OCI-LY7 (cell line): ENCODE measurements at regions not wholly inside any gene's neighbourhood (a gene's known extent, or its start where the extent isn't known, plus 50 kb on each side); places are given as distances from the start of the nearest gene placed in this dataset.

Experiments
- BruUV-seq: library from RNA; stranded (reverse); fragments of 400-500 nt; replicated peaks from 2 replicates; lab custom pipeline; 2021; lab: Mats Ljungman, UMichigan
- CTCF ChIA-PET: fragments of 300-600 bp; sonication (Branson Sonifier 250); formaldehyde crosslinking; loops from one replicate; lab custom pipeline; 2022; ENCODE audit warnings: antibody characterized with exemption; ENCODE audit not compliant: unreplicated experiment; lab: Charles Lee
- POLR2A ChIA-PET: fragments of 300-600 bp; sonication (Branson Sonifier 250); formaldehyde crosslinking; loops from one replicate; lab custom pipeline; 2022; ENCODE audit warnings: antibody characterized with exemption; lab: Charles Lee
- DNase-seq: peaks from one replicate; pipeline ENCODE4 v3.0.0-alpha.2; 2015; ENCODE audit warnings: low spot score
- H2AFZ ChIP-seq: fragments of 200-600 bp; sonication (generic), shearing (Covaris generic); 2 replicates; pipeline ENCODE4 v1.6.1; 2014; ENCODE audit warnings: mild to moderate bottlenecking, antibody characterized with exemption, low read length, moderate library complexity
- H3K27ac ChIP-seq: fragments of 200-600 bp; sonication (generic); 2 replicates; pipeline ENCODE4 v1.5.1; 2014; ENCODE audit warnings: mixed run types, low read depth, mild to moderate bottlenecking, moderate library complexity, low read length, inconsistent platforms; ENCODE audit not compliant: poor library complexity, severe bottlenecking
- H3K36me3 ChIP-seq: fragments of 200-600 bp; sonication (generic); 2 replicates; pipeline ENCODE4 v1.6.1; 2014; ENCODE audit warnings: mild to moderate bottlenecking, antibody characterized with exemption, low read length, moderate library complexity, mixed read lengths; ENCODE audit not compliant: insufficient read depth
- H3K4me1 ChIP-seq: fragments of 200-600 bp; sonication (generic); 2 replicates; pipeline ENCODE4 v1.5.1; 2014; ENCODE audit warnings: mild to moderate bottlenecking, low read length; ENCODE audit not compliant: insufficient read depth, poor library complexity, severe bottlenecking
- H3K4me2 ChIP-seq: fragments of 200-600 bp; sonication (generic); 2 replicates; pipeline ENCODE4 v1.6.1; 2014; ENCODE audit warnings: mild to moderate bottlenecking, low read length
- H3K4me3 ChIP-seq: fragments of 200-600 bp; sonication (generic); 2 replicates; pipeline ENCODE4 v1.5.1; 2014; ENCODE audit warnings: mild to moderate bottlenecking, low read depth, low read length; ENCODE audit not compliant: poor library complexity, severe bottlenecking
- H3K79me2 ChIP-seq: fragments of 200-600 bp; sonication (generic); 2 replicates; pipeline ENCODE4 v1.6.1; 2016; ENCODE audit warnings: low read depth, mild to moderate bottlenecking, low read length, moderate library complexity, mixed read lengths; ENCODE audit not compliant: insufficient read depth
- H3K9me2 ChIP-seq: fragments of 200-600 bp; sonication (generic); 2 replicates; pipeline ENCODE4 v1.6.1; 2016; ENCODE audit warnings: mild to moderate bottlenecking, low read length, mixed read lengths; ENCODE audit not compliant: insufficient read depth
- H3K9me3 ChIP-seq: fragments of 200-600 bp; sonication (generic); 2 replicates; pipeline ENCODE4 v1.6.1; 2014; ENCODE audit warnings: mild to moderate bottlenecking, mixed run types, low read length, mixed read lengths
- H4K20me1 ChIP-seq: fragments of 200-600 bp; sonication (generic); 2 replicates; pipeline ENCODE4 v1.6.1; 2014; ENCODE audit warnings: mild to moderate bottlenecking, antibody characterized with exemption, low read length, moderate library complexity, mixed read lengths; ENCODE audit not compliant: insufficient read depth
- CTCF ChIP-seq: fragments of 200-600 bp; sonication (generic); conservative IDR thresholded peaks from 2 replicates; pipeline ENCODE4 v1.5.1; 2014; ENCODE audit warnings: mild to moderate bottlenecking, antibody characterized with exemption, low read length, moderate library complexity, mixed read lengths
- EZH2phosphoT487 ChIP-seq: fragments of 200-600 bp; sonication (generic); IDR thresholded peaks from 2 replicates; pipeline ENCODE4 v1.6.1; 2018; ENCODE audit warnings: low read depth, borderline replicate concordance, mild to moderate bottlenecking, mixed run types, antibody characterized with exemption, low read length, moderate library complexity, mixed read lengths
- intact Hi-C: fragments of 100-400 bp; cut with micrococcal nuclease; formaldehyde crosslinking; loops from one replicate; pipeline ENCODE4 v1.10.0; 2022; ENCODE audit not compliant: unreplicated experiment

- Histone ChIP-seq H2AFZ (no peak overlapping the region), H3K4me2 (no peak overlapping the region), H3K9me3 (no peaks in the 10 kb centered on the region), H3K4me3 (no peak overlapping the region), H3K27ac (no peak overlapping the region), H3K4me1 (no peaks in the 10 kb centered on the region), H3K36me3 (no peaks in the 10 kb centered on the region), H3K9me2 (no peaks in the 10 kb centered on the region), H4K20me1 (no peaks in the 10 kb centered on the region), H3K79me2 (no peaks in the 10 kb centered on the region)
- CTCF ChIA-PET, result no interaction called here
- TF ChIP-seq EZH2phosphoT487, result no peak
- no peak for TF ChIP-seq CTCF
- BruUV-seq, result no TSS peak
- DNase-seq, result no peak
- intact Hi-C loops, result no loop called here
- POLR2A ChIA-PET, result no interaction called here
Measured at GRCh38 chr4:4704267-4704666, 155.2 kb upstream of the MSX1 start.

GRCh38 chr4:4697584-4697983 lies 155.7 kb upstream of the STX18 start:
- POLR2A ChIA-PET, result no interaction called here
- H3K9me2 ChIP-seq, result no peaks in the 10 kb centered on the region
- no peaks in the 10 kb centered on the region for H3K4me1 ChIP-seq
- no peak overlapping the region for H3K4me3 ChIP-seq
- 0 out of 2 replicates have a peak, but pooled peaks cover 3% of the 10 kb centered on the region for H3K36me3 ChIP-seq
- H4K20me1 ChIP-seq, result no peaks in the 10 kb centered on the region
- TF ChIP-seq CTCF (no peak), EZH2phosphoT487 (no peak)
- no peaks in the 10 kb centered on the region for H3K79me2 ChIP-seq
- H3K4me2 ChIP-seq, result no peak overlapping the region
- intact Hi-C loops, result no loop called here
- H2AFZ ChIP-seq, result no peak overlapping the region
- H3K27ac ChIP-seq, result no peak overlapping the region
- CTCF ChIA-PET, result no interaction called here
- no TSS peak for BruUV-seq
- no peak for DNase-seq
- H3K9me3 ChIP-seq, result no peaks in the 10 kb centered on the region

- Histone ChIP-seq H3K27ac (no peak overlapping the region), H3K4me3 (no peak overlapping the region), H2AFZ (no peak overlapping the region), H3K9me2 (no peaks in the 10 kb centered on the region), H3K9me3 (no peaks in the 10 kb centered on the region), H3K36me3 (0 out of 2 replicates have a peak, but pooled peaks cover 3% of the 10 kb centered on the region), H3K4me1 (no peaks in the 10 kb centered on the region), H3K4me2 (no peak overlapping the region), H3K79me2 (no peaks in the 10 kb centered on the region), H4K20me1 (no peaks in the 10 kb centered on the region)
- POLR2A ChIA-PET, result no interaction called here
- no peak for TF ChIP-seq CTCF
- TF ChIP-seq EZH2phosphoT487, result no peak
- CTCF ChIA-PET, result no interaction called here
- intact Hi-C loops, result no loop called here
- no peak for DNase-seq
- BruUV-seq, result no TSS peak
Measured at GRCh38 chr4:4696530-4696929, 154.7 kb upstream of the STX18 start.
